GM06990 (cell line): ENCODE measurements at regions not wholly inside any gene's neighbourhood (a gene's known extent, or its start where the extent isn't known, plus 50 kb on each side); places are given as distances from the start of the nearest gene placed in this dataset.

ENCODE experiments used
- DNase-seq: peaks from one replicate; pipeline ENCODE4 v3.0.0-alpha.2; 2011; ENCODE audit not compliant: insufficient read length; ENCODE audit errors: extremely low read depth
- H3K27me3 ChIP-seq: replicated peaks from 2 replicates; pipeline ENCODE4 v1.6.0; 2011; ENCODE audit warnings: low read length; ENCODE audit not compliant: control insufficient read depth, insufficient read depth
- H3K36me3 ChIP-seq: 2 replicates; pipeline ENCODE4 v1.5.1; 2011; ENCODE audit warnings: low read length; ENCODE audit not compliant: control insufficient read depth, insufficient read depth
- H3K4me3 ChIP-seq: replicated peaks from 2 replicates; pipeline ENCODE4 v1.5.1; 2011; ENCODE audit warnings: low read depth, mild to moderate bottlenecking, control low read depth, low read length
- TF ChIP-seq, protein P1 (sequence below): IDR thresholded peaks from 2 replicates; pipeline ENCODE4 v1.5.1; 2011; ENCODE audit warnings: low read length, control low read depth, mild to moderate bottlenecking, inconsistent platforms; ENCODE audit not compliant: insufficient read depth, poor library complexity, severe bottlenecking

DNA sequence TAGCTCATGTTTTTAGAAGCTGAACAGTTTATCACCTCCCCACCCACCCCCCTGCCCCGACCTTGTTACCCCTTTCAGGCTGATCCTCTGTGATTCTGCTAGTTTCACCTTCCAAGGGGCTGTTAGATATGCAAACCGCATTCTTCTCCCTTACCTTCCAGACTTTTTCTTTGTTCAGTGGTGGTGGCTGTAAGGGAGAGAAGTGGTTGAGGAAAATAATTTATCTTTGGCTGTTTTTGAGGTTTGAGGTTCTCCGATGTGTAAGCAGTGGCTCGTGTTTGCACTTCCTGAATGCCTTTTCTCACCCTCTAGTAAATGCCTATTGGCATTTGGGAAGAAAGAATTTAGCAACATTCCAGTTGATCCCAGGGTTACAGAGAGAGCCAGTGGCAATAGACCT is 69.4 kb upstream of the KCNG1 start:
- H3K27me3 ChIP-seq: no peaks in the 10 kb centered on the region
- H3K4me3 ChIP-seq: no peak overlapping the region
- DNase-seq: no peak
- TF ChIP-seq, protein P1, sequence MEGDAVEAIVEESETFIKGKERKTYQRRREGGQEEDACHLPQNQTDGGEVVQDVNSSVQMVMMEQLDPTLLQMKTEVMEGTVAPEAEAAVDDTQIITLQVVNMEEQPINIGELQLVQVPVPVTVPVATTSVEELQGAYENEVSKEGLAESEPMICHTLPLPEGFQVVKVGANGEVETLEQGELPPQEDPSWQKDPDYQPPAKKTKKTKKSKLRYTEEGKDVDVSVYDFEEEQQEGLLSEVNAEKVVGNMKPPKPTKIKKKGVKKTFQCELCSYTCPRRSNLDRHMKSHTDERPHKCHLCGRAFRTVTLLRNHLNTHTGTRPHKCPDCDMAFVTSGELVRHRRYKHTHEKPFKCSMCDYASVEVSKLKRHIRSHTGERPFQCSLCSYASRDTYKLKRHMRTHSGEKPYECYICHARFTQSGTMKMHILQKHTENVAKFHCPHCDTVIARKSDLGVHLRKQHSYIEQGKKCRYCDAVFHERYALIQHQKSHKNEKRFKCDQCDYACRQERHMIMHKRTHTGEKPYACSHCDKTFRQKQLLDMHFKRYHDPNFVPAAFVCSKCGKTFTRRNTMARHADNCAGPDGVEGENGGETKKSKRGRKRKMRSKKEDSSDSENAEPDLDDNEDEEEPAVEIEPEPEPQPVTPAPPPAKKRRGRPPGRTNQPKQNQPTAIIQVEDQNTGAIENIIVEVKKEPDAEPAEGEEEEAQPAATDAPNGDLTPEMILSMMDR: no peak
- no peaks in the 10 kb centered on the region for H3K36me3 ChIP-seq

DNA sequence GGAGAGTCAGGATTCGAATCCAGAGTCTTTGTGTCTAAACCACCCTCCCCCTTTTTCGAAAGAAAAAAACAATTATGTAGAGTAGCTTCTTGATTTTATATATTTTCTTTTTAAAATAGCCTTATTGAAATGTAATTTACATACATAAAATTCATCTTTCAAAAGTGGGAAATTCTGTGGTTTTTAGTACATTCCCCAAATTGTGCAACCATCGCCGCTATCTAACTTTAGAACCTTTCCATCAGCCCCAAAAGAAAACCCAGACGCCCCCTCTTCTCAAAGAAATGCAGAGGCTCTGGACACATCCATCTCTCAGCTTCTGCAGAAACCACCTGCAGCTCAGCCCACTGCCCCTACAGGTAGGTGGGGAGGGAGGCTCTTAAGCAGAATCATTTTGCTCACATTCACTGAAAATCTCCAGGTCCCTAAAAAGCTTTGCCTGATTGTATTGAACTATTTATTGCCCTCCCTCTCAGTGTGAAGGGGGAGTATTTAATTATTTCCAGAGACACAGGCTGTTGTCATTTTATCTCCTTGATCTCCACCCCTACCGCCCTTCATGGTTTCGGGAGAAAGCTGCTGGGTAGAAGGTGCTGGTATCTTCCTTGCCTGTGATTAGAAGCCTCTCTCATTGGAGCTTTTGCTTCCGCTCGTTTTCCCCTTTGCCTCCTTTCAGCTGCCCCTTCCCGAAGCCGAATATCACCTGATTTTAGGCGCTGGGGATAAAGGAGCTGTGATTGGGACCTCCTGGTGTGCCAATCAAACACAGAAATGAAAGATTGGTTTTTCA is 68.7 kb upstream of the KCNG1 start:
- Histone ChIP-seq H3K27me3 (no peaks in the 10 kb centered on the region), H3K4me3 (no peak overlapping the region), H3K36me3 (no peaks in the 10 kb centered on the region)
- DNase-seq: no peak
- TF ChIP-seq, protein P1: no peak

DNA sequence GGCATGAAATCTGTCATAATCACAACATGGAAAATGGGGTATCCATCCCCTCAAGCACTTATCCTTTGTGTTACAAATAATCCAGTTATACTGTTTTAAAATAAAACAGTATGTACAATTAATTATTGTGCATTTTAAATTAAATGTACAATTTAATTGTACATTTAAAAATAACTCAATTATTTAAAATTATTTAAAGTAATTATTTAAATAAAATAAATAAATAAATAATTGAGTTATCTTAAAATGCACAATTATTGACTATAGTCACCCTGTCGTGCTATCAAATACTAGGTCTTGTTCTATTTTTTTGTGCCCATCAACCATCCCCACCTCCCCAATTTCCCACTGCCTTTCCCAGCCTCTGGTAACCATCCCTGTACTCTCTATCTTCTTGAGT is 66.9 kb upstream of the KCNG1 start:
- H3K27me3 ChIP-seq: no peaks in the 10 kb centered on the region
- DNase-seq: no peak
- H3K36me3 ChIP-seq: no peaks in the 10 kb centered on the region
- no peak overlapping the region for H3K4me3 ChIP-seq
- TF ChIP-seq, protein P1: no peak

DNA sequence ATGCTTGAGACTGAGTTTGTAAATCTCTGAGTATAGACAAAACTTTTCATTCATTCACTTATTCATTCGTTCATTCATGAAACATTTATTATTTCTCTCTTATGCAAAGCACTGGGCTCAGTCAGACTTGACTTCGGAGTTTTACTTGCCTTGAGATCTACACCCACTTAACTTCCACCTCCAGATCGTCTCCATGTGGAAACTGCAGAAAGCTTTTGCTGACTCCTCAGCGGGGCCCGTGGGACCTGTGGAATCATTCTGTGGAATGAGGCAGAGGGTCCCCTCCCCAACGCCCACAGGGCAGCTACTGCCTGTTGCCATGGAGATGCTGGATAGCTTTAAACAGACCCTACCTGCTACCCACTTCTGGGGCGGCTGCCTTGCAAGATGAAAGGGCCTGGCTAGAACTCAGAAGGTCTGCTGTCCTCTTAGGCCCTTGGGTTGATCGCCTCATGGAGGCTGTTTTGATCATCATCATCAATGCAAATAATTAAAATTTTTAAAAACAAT is 66.4 kb upstream of the KCNG1 start:
- Histone ChIP-seq H3K36me3 (no peaks in the 10 kb centered on the region), H3K27me3 (no peaks in the 10 kb centered on the region), H3K4me3 (no peak overlapping the region)
- DNase-seq: no peak
- TF ChIP-seq, protein P1: no peak

DNA sequence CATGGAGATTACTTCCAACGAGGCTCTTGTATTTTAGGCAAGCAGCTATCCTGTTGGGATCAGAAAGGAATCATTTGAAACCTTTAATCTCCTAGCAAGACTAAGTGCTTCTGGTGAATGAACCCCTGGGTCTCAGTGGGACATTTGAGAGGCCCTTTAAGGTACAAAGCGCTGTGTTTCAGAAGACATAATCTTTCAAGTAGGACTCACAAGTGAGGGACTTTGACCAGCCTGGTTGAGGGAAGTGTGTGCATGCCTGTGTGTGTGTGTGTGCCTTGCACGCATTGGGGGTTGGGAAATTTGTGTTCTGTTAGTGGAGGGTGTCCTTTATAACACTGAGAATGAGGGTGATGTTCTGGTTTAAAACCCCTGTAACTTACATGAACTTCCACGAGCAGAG is 64.4 kb upstream of the KCNG1 start:
- no peaks in the 10 kb centered on the region; the same call in none of the 2 replicates for H3K27me3 ChIP-seq
- DNase-seq: no peak
- no peaks in the 10 kb centered on the region for H3K36me3 ChIP-seq
- TF ChIP-seq, protein P1: no peak
- H3K4me3 ChIP-seq: no peak overlapping the region
